ENCODE measurements at regions not wholly inside any gene's neighbourhood (a gene's known extent, or its start where the extent isn't known, plus 50 kb on each side); places are given as distances from the start of the nearest gene placed in this dataset.

- CTCF ChIA-PET, result no interaction called here
- H3K36me3 ChIP-seq (ENCODE audit: control insufficient read depth in 2 of 2, extremely low read depth in 1 of 2, insufficient read depth in 1 of 2, low read length in 1 of 2), result no peaks in the 10 kb centered on the region
These were observed 633.5 kb downstream of the SLITRK1 start for GRCh38 chr13:83248751-83249150.

GRCh38 chr13:83232626-83233025 lies 649.6 kb downstream of the SLITRK1 start:
- Mint-ChIP-seq H3K27me3 (no peaks in the 10 kb centered on the region), H3K27ac (no peak overlapping the region), H3K9me3 (peaks cover 0 to 15% (median 7%) of the 10 kb centered on the region in 3 donors), H3K36me3 (no peaks in the 10 kb centered on the region), H3K4me1 (no peaks in the 10 kb centered on the region), H3K4me3 (no peak overlapping the region)
- ATAC-seq (replicated peaks in 1 of 4), result no peak
- POLR2A ChIA-PET, result no interaction called here
- WGBS (ENCODE audit: insufficient coverage), result no CpG with 5 or more reads among the region's 1 CpG
- Histone ChIP-seq H3K9me3 (peaks cover 7% of the 10 kb centered on the region), H3K27ac (ENCODE audit: low read length) (no peak overlapping the region), H3K36me3 (ENCODE audit: control insufficient read depth in 2 of 2, extremely low read depth in 1 of 2, insufficient read depth in 1 of 2, low read length in 1 of 2) (no peaks in the 10 kb centered on the region), H3K4me1 (ENCODE audit: control insufficient read depth in 1 of 2, extremely low read depth in 1 of 2, insufficient read depth in 2 of 2, low read length in 2 of 2) (no peaks in the 10 kb centered on the region), H3K27me3 (replicated peaks in 1 of 2; ENCODE audit: control insufficient read depth in 2 of 2, extremely low read depth in 1 of 2, insufficient read depth in 2 of 2, low read length in 1 of 2) (no peaks in the 10 kb centered on the region), H3K4me3 (ENCODE audit: control insufficient read depth in 1 of 2, extremely low read depth in 1 of 2, low read length in 1 of 2) (no peak overlapping the region)
- DNase-seq, result no peak
- CTCF ChIA-PET, result no interaction called here

More at GRCh38 chr13:83248751-83249150, 633.5 kb downstream of the SLITRK1 start:
- no peaks in the 10 kb centered on the region for H3K4me1 ChIP-seq (ENCODE audit: control insufficient read depth in 1 of 2, extremely low read depth in 1 of 2, insufficient read depth in 2 of 2, low read length in 2 of 2)
- Mint-ChIP-seq H3K4me3 (no peak overlapping the region), H3K36me3 (no peaks in the 10 kb centered on the region), H3K27ac (no peak overlapping the region), H3K27me3 (no peaks in the 10 kb centered on the region), H3K4me1 (no peaks in the 10 kb centered on the region), H3K9me3 (peaks cover 18 to 38% (median 24%) of the 10 kb centered on the region in 3 donors)
- ATAC-seq (replicated peaks in 1 of 4) (no peak), DNase-seq (no peak)
- no peaks in the 10 kb centered on the region for H3K27me3 ChIP-seq (replicated peaks in 1 of 2; ENCODE audit: control insufficient read depth in 2 of 2, extremely low read depth in 1 of 2, insufficient read depth in 2 of 2, low read length in 1 of 2)
- POLR2A ChIA-PET, result no interaction called here
- H3K27ac ChIP-seq (ENCODE audit: low read length), result no peak overlapping the region
- WGBS (ENCODE audit: insufficient coverage), result 85% methylated on average over 5 of the region's 6 CpGs
- peaks cover 3% of the 10 kb centered on the region for H3K9me3 ChIP-seq
- H3K4me3 ChIP-seq (ENCODE audit: control insufficient read depth in 1 of 2, extremely low read depth in 1 of 2, low read length in 1 of 2), result no peak overlapping the region

- H3K27me3 ChIP-seq (replicated peaks in 1 of 2; ENCODE audit: control insufficient read depth in 2 of 2, extremely low read depth in 1 of 2, insufficient read depth in 2 of 2, low read length in 1 of 2), result no peaks in the 10 kb centered on the region
- Mint-ChIP-seq H3K27ac (no peak overlapping the region), H3K36me3 (no peaks in the 10 kb centered on the region), H3K4me3 (no peak overlapping the region), H3K9me3 (peaks cover 0 to 11% (median 7%) of the 10 kb centered on the region in 3 donors), H3K4me1 (no peaks in the 10 kb centered on the region), H3K27me3 (no peaks in the 10 kb centered on the region)
- no peaks in the 10 kb centered on the region for H3K4me1 ChIP-seq (ENCODE audit: control insufficient read depth in 1 of 2, extremely low read depth in 1 of 2, insufficient read depth in 2 of 2, low read length in 2 of 2)
- H3K36me3 ChIP-seq (ENCODE audit: control insufficient read depth in 2 of 2, extremely low read depth in 1 of 2, insufficient read depth in 1 of 2, low read length in 1 of 2), result no peaks in the 10 kb centered on the region
- H3K4me3 ChIP-seq (ENCODE audit: control insufficient read depth in 1 of 2, extremely low read depth in 1 of 2, low read length in 1 of 2), result no peak overlapping the region
- H3K9me3 ChIP-seq, result peaks cover 4% of the 10 kb centered on the region
- WGBS (ENCODE audit: insufficient coverage), result no CpG with 5 or more reads among the region's 1 CpG
- ATAC-seq (replicated peaks in 1 of 4) (no peak), DNase-seq (no peak)
- H3K27ac ChIP-seq (ENCODE audit: low read length), result no peak overlapping the region
- POLR2A ChIA-PET, result no interaction called here
- CTCF ChIA-PET, result no interaction called here
These were observed 652.5 kb downstream of the SLITRK1 start for GRCh38 chr13:83229574-83230305.

DNA sequence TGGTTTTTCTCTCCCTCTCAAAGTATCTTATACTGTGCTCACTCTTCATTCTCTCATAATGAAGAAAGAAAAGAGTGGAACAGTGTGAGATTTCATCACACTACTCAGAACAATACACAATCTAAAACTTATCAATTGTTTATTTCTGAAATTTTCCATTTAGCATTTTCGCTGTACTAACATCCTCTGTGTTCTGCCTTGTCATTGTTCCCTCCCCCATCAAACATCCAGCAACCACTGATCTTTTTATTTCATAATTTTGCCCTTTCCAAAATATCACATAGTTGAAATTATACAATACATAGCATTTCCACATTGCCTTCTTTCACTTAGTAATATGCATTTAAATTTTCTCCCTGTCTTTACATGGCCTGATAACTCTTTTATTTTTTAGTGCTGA lies 658.7 kb downstream of the SLITRK1 start:
- Histone ChIP-seq H3K4me3 (ENCODE audit: control insufficient read depth in 1 of 2, extremely low read depth in 1 of 2, low read length in 1 of 2) (no peak overlapping the region), H3K27me3 (replicated peaks in 1 of 2; ENCODE audit: control insufficient read depth in 2 of 2, extremely low read depth in 1 of 2, insufficient read depth in 2 of 2, low read length in 1 of 2) (no peaks in the 10 kb centered on the region), H3K9me3 (peaks cover 4% of the 10 kb centered on the region), H3K36me3 (ENCODE audit: control insufficient read depth in 2 of 2, extremely low read depth in 1 of 2, insufficient read depth in 1 of 2, low read length in 1 of 2) (no peaks in the 10 kb centered on the region), H3K4me1 (ENCODE audit: control insufficient read depth in 1 of 2, extremely low read depth in 1 of 2, insufficient read depth in 2 of 2, low read length in 2 of 2) (no peaks in the 10 kb centered on the region), H3K27ac (ENCODE audit: low read length) (no peak overlapping the region)
- Mint-ChIP-seq H3K4me3 (no peak overlapping the region), H3K36me3 (no peaks in the 10 kb centered on the region), H3K27me3 (no peaks in the 10 kb centered on the region), H3K27ac (no peak overlapping the region), H3K4me1 (no peaks in the 10 kb centered on the region), H3K9me3 (peaks cover 3 to 11% (median 7%) of the 10 kb centered on the region in 3 donors)
- no peak for DNase-seq
- ChIA-PET CTCF (no interaction called here), POLR2A (no interaction called here)
- WGBS (ENCODE audit: insufficient coverage), result 83% methylated on average over 1 of the region's 1 CpG
- ATAC-seq (replicated peaks in 1 of 4), result no peak

- Histone ChIP-seq H3K9me3 (no peaks in the 10 kb centered on the region), H3K27ac (ENCODE audit: low read length) (no peak overlapping the region), H3K36me3 (ENCODE audit: control insufficient read depth in 2 of 2, extremely low read depth in 1 of 2, insufficient read depth in 1 of 2, low read length in 1 of 2) (no peaks in the 10 kb centered on the region), H3K27me3 (replicated peaks in 1 of 2; ENCODE audit: control insufficient read depth in 2 of 2, extremely low read depth in 1 of 2, insufficient read depth in 2 of 2, low read length in 1 of 2) (no peaks in the 10 kb centered on the region), H3K4me3 (ENCODE audit: control insufficient read depth in 1 of 2, extremely low read depth in 1 of 2, low read length in 1 of 2) (no peak overlapping the region), H3K4me1 (ENCODE audit: control insufficient read depth in 1 of 2, extremely low read depth in 1 of 2, insufficient read depth in 2 of 2, low read length in 2 of 2) (no peaks in the 10 kb centered on the region)
- POLR2A ChIA-PET, result interaction anchor here in 1 of 2 donors (0.5 kb wide), 1 partner anchor 248 kb away, joined by 3 read pairs; no protein-coding TSS in a partner anchor
- DNase-seq, result no peak
- H3K9me3 Mint-ChIP-seq, result peaks cover 3 to 7% (median 3%) of the 10 kb centered on the region in 3 donors
- ATAC-seq (replicated peaks in 1 of 4), result no peak
- no peaks in the 10 kb centered on the region for H3K36me3 Mint-ChIP-seq
- no peak overlapping the region for H3K4me3 Mint-ChIP-seq
- no peaks in the 10 kb centered on the region for H3K27me3 Mint-ChIP-seq
- H3K4me1 Mint-ChIP-seq, result no peaks in the 10 kb centered on the region
- no CpG with 5 or more reads among the region's 5 CpGs for WGBS (ENCODE audit: insufficient coverage)
- CTCF ChIA-PET, result no interaction called here
- no peak overlapping the region for H3K27ac Mint-ChIP-seq
These were observed 660.4 kb downstream of the SLITRK1 start for GRCh38 chr13:83221813-83222241.

- ATAC-seq (replicated peaks in 1 of 4) (no peak), DNase-seq (no peak)
- Histone ChIP-seq H3K27ac (ENCODE audit: low read length) (no peak overlapping the region), H3K9me3 (no peaks in the 10 kb centered on the region), H3K4me1 (ENCODE audit: control insufficient read depth in 1 of 2, extremely low read depth in 1 of 2, insufficient read depth in 2 of 2, low read length in 2 of 2) (no peaks in the 10 kb centered on the region), H3K36me3 (ENCODE audit: control insufficient read depth in 2 of 2, extremely low read depth in 1 of 2, insufficient read depth in 1 of 2, low read length in 1 of 2) (no peaks in the 10 kb centered on the region), H3K27me3 (replicated peaks in 1 of 2; ENCODE audit: control insufficient read depth in 2 of 2, extremely low read depth in 1 of 2, insufficient read depth in 2 of 2, low read length in 1 of 2) (no peaks in the 10 kb centered on the region), H3K4me3 (ENCODE audit: control insufficient read depth in 1 of 2, extremely low read depth in 1 of 2, low read length in 1 of 2) (no peak overlapping the region)
- WGBS (ENCODE audit: insufficient coverage), result 89% methylated on average over 1 of the region's 1 CpG
- no peak overlapping the region for H3K27ac Mint-ChIP-seq
- no peak overlapping the region for H3K4me3 Mint-ChIP-seq
- ChIA-PET POLR2A (interaction anchor here in 1 of 2 donors (0.5 kb wide), 1 partner anchor 249 kb away, joined by 3 read pairs; no protein-coding TSS in a partner anchor), CTCF (no interaction called here)
- H3K27me3 Mint-ChIP-seq, result no peaks in the 10 kb centered on the region
- H3K4me1 Mint-ChIP-seq, result no peaks in the 10 kb centered on the region
- no peaks in the 10 kb centered on the region for H3K36me3 Mint-ChIP-seq
- peaks cover 0 to 3% (median 2%) of the 10 kb centered on the region in 3 donors for H3K9me3 Mint-ChIP-seq
These were observed 661.0 kb downstream of the SLITRK1 start for GRCh38 chr13:83221256-83221655.
